RWPE1 (cell line): ENCODE measurements at regions not wholly inside any gene's neighbourhood (a gene's known extent, or its start where the extent isn't known, plus 50 kb on each side); places are given as distances from the start of the nearest gene placed in this dataset.

Source experiments
- CTCF ChIA-PET: fragments of 350-600 bp; sonication (Branson Sonifier 250); formaldehyde crosslinking; extraction: SDS; loops from one replicate; lab custom pipeline; 2021; lab: Yijun Ruan, JAX
- POLR2A ChIA-PET: fragments of 400-600 bp; formaldehyde crosslinking; extraction: SDS; loops from one replicate; lab custom pipeline; 2020; ENCODE audit warnings: antibody characterized with exemption; ENCODE audit not compliant: low non-redundant PET; lab: Yijun Ruan, JAX
- DNase-seq: peaks from one replicate; pipeline ENCODE4 v3.0.0; 2012; ENCODE audit warnings: low spot score
- H3K27ac ChIP-seq: fragments of 450-650 bp; 2 replicates; pipeline ENCODE4 v1.5.1; 2017
- CTCF ChIP-seq: fragments of 450-650 bp; conservative IDR thresholded peaks from 2 replicates; pipeline ENCODE4 v1.5.1; 2017; ENCODE audit warnings: low read depth, mild to moderate bottlenecking

- H3K27ac ChIP-seq: no peak overlapping the region
- no peak for TF ChIP-seq CTCF
- ChIA-PET CTCF (no interaction called here), POLR2A (no interaction called here)
- DNase-seq: no peak
Observed at GRCh38 chr6:109222848-109223247, 127.5 kb downstream of the CEP57L1 start.

- ChIA-PET POLR2A (no interaction called here), CTCF (no interaction called here)
- no peak overlapping the region for H3K27ac ChIP-seq
- DNase-seq: no peak
- TF ChIP-seq CTCF: no peak
Observed at GRCh38 chr6:109221543-109222195, 126.4 kb downstream of the CEP57L1 start.
